CD4-positive, alpha-beta T cell treated with Interleukin-2 at 100 ng/mL for 4 hours (primary cell): ENCODE measurements at regions not wholly inside any gene's neighbourhood (a gene's known extent, or its start where the extent isn't known, plus 50 kb on each side); places are given as distances from the start of the nearest gene placed in this dataset.

Experiments
- DNase-seq: peaks from one replicate; pipeline ENCODE4 v3.0.0-alpha.2; 2020; ENCODE audit warnings: low spot score

DNA sequence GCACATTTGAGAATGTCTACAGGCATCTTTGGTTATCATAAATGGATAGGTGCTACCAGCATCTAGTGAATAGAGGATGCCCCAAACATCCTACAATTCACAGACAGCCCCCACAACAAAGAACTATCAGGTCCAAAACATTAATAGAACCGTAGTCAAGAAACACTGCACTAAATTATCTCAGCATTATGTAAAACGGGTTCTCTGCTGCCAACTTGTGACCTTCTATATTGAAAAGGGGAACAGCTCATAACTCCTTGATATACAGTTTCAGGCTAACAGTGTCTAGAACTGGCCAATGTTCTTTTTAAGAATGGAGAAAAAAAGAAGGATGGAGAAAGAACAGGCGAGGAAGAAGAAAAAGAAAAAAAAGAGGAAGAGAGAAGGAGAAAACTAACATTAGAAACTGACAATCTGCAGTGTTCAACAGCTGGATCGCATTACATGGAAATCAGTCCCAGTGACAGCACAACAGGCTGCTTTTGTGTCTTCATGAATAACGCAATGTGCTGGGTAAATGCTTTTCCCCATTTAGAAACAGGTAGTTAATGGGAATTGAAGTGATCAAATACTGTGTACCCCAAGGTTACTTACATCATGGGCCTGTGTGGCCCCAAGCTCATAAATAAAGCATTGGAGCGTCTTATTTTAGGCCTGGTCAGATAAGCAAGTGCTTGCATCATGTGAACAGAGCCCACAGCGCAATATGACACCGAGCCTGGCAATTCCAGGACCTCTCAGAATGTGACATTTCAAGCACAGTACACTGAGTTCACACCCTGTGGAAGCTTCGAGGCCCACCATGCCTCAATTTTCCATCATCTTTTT, 339.5 kb downstream of the DHX15 start:
- DNase-seq: no peak

DNA sequence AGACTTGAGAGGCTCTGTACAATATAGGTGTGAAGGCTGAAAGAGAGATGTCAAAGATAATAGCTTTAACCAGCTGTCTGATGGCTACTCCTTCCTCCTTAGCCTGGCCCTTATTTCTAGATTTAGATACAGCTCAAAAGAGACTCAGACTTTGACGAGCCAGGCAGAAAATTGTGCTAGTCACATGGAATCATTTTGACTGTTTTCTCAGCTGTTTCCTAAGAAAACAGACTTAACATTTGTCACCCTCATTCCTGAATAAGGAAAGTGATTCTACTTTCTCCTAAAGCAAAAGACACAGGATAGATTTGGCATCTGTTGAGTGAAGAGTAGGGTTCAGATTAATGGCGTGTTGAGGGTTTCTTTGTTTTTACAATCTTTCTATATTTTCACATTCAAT, 340.7 kb downstream of the DHX15 start:
- no peak for DNase-seq

DNA sequence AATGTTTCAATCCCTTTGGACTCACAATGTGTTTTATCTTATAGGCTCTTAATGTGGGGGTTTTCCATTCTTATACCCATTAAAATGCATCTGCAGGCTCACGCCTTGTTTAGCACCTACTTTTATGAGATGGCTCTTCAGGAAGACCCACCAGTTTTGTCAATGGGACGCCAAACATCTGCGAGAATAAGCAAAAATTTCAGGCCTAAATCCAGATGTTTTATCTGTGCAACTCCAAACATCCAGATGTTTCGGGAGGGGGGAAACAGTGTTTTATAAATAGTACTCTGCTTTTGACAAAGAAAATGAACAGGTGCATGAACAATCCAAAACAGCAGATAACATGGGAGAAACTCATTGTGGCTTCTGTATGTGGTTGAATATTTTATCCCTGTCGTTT, 342.8 kb downstream of the DHX15 start:
- DNase-seq: no peak

DNA sequence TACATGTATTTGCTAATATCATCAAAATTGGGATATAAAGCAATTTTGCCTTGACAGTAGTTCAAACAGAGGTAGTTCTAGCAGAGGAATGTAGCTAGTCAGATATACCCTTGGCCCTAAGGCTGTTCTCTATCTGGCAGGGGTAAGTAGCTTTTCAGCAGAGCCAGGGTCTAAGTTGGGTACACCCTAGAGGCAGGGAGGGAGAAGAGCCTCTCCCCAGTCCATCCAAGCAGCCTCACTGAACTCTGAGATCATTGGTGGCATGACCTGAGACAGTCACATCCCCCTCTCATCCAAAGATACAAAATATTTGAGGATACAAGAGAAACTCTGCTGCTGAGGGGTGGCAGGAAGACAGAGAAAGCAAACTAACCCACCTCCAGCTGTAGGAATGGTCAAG, 343.7 kb downstream of the DHX15 start:
- no peak for DNase-seq

DNA sequence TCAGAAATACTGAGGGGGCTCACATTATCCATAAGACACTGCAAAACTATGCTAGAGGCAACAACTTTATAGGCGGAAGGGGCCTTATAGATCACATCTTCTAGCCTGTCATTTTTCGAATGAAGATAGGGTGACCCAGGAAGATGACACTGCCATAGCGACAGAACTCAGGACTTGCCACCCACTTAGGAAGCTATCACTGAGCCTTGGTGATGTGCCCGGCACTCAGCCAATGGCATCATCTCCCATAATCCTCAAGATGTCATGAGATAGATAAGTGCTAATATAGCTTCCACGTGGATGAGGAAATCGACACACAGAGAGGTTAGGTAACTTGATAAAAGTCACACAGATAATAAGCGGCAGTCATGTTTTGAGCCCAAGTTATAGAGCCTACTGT, 346.6 kb downstream of the DHX15 start:
- no peak for DNase-seq

DNA sequence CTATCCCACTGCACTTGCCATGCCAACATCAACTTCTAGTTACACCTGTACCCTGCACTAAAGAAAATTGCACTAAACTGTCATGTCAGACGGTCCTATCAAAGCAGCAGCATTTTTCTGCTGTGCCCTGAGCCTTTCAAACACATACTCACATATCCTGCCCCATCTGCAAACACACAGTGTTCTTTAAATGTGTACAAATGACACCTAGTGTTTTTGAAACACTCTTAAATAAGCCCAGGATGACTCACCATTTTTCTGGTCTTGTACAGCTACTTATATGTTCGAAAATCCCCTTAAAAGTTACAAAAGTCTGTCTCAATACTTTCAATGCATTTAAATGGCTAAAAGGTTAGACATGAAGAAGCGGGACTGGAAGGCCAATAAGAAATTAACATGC, 346.7 kb upstream of the PPARGC1A start:
- DNase-seq: no peak

DNA sequence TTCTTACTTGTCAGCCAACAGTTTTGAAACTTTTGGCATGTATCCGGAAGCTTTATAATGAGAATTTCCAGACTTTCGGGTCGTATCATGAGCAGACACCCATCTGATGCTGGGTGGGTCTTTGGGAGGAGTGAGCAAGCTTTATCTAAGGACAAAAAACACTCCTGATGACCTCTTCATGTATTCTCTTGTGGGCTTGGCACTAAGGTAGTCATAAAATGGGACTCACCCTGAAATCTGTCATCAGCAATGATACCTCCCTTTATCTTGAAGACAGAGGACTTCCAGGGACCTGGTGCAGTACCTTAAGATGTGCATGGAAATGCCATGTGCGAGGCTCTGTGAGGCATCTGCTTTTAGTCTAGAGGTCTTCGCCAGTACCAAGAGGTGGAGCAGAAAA, 346.3 kb upstream of the PPARGC1A start:
- DNase-seq: no peak

GRCh38 chr4:24235618-24236017, 345.8 kb upstream of the PPARGC1A start:
- DNase-seq: no peak

- no peak for DNase-seq
Observed at GRCh38 chr4:24234288-24234848, 344.5 kb upstream of the PPARGC1A start.

DNA sequence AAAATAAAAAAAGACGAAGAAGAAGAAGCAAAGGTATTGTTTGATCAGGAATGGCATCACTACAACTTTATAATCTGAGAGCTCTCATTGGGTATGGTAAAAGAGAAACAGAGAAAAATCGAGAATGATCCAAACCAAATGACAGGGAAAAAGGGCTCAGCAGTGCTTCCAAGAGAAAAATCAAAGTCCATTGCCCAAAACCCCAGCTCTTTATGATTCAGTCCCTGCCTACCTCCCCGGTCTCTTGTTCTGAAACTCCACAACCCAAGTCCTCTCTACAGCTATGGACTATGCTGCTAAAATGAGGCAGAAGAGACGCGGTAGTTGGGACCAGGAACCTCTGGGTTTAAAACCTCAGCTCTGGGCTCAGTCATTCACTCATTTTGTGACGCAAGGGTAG, 341.1 kb upstream of the PPARGC1A start:
- DNase-seq: no peak

GRCh38 chr4:24229978-24230377, 340.1 kb upstream of the PPARGC1A start:
- DNase-seq: no peak

DNA sequence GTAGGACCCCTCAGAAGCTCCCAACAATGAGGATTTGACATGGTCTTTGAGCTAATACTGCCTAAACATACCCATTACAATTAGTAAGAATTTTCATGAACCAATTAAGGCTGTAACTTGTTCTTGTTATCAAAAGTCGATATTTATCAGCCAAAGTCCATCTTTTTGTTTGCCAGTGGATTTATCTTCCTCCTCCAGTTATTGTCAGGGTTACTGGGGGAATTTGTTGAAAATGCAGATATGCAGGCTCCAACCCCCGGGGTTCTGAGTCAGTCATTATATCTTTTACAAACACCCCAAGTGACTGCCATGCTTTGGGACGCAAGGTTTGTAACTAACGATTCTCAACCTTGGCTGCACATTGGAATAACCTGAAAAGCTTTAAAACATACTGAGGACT, 338.8 kb upstream of the PPARGC1A start:
- no peak for DNase-seq

DNA sequence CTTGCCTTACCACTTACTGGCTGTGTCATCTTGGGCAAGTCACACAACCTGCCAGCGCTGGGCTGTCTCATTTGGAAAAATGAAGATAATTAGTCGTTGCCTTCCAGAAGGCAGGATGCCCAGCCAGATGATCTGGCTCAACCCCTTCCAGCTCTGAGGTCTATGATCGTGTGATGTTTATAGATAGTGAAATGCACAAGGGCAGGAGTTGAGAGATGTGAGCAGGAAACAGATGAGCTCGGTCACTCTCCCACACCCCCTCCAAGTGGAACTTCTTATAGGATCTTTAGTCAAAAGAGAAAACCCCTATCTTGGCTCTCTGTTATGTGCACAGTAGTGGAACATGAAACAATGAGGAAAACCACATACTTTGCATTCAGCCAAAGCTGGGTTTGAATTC, 336.8 kb upstream of the PPARGC1A start:
- no peak for DNase-seq

- DNase-seq: no peak
Observed at GRCh38 chr4:24226023-24226422, 336.2 kb upstream of the PPARGC1A start.

DNA sequence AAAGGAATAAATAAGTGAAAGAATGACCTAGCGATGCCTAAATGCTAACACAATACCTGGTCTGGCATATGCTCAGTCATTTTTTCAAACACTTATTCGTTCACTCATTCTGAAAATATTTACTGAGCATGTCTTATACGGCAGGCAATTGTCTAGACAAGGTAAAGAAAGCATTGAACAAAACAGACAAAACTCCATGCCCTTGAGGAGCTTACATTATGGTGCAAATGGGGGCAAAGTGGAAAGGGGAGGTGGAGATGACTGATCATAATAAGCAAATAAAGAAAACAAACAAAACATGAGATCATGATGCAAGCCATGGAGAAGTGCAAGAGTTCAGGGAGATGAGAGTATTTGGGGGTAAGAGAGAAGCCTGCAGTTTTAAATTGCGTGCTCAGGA, 334.6 kb upstream of the PPARGC1A start:
- DNase-seq: no peak

DNA sequence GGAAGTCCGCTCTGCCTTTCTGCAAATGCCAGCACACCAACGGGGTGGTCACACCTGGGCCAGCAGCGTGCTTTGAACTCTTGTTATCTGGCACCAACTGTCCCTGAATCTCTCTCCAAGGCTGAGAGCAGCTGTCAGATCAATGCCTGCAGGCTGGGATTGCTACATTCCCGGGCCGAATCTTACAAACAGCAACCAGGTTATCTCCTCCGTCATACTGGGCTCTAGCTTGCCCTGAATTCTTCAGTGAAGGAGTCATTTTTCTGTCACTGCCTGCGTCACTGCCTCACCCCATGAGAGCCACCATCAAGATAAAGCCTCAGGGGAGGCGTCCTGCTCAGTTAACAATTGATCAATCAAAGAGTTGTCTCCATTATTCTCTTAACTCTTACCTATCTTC, 329.4 kb upstream of the PPARGC1A start:
- DNase-seq: no peak

DNA sequence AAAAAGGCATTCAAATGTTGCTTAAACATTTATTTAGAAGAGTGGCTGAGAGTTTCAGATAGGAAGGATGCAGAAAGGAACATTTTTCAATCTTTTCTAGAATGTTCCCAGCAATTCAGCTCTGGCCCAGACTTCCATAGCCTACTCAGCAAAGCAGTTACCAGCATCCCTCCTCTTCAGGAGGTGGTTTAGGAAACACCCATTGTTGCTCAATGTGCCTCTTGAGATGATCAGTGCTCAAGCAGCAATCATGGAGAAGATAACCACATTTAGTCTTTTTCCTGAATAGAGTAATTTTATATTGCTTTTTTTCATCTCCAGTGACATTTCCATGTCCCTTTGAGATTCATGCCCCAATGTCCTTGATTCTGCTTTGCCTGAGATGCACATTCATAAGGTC, 328.7 kb upstream of the PPARGC1A start:
- DNase-seq: no peak

DNA sequence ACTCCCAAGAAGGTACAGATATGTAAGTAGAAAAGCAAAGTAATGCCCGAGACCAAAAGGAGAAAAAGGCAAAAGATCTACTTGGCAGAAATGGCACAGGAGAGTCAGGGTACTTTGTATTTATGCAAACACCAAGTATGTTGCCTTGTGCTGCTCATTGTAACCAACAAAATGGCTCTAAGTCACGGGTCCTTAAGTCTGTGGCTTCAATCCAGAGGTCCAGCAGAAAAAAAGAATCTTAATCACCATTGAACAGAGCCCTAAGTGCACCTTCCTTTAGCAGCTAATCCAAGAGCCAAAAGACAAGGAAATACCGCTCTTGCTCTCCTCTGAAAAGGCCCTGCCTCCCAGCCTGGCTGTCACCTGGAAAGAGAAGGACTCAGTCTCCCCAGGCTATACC, 324.9 kb upstream of the PPARGC1A start:
- DNase-seq: no peak

- no peak for DNase-seq
Observed at GRCh38 chr4:24213961-24214360, 324.1 kb upstream of the PPARGC1A start.

GRCh38 chr4:24212642-24213041, 322.8 kb upstream of the PPARGC1A start:
- DNase-seq: no peak

DNA sequence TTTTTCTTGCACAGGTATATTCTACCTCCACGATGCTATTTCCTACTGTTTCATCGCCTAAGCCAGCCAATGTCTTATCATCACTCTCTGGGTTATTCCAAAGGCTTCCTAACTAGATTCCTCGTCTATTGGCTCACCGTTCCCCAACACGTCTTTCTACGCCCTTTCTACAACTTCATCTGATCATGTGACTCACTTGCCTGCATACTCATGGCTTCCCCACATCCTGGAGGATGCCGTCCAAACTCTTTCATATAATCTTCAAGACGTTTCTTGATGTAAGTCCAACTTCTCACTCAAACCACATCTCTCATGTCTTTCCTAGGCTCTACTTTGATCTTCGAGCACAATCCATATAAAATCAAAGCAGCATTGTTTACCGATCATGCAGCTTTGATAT, 322.0 kb upstream of the PPARGC1A start:
- no peak for DNase-seq

DNA sequence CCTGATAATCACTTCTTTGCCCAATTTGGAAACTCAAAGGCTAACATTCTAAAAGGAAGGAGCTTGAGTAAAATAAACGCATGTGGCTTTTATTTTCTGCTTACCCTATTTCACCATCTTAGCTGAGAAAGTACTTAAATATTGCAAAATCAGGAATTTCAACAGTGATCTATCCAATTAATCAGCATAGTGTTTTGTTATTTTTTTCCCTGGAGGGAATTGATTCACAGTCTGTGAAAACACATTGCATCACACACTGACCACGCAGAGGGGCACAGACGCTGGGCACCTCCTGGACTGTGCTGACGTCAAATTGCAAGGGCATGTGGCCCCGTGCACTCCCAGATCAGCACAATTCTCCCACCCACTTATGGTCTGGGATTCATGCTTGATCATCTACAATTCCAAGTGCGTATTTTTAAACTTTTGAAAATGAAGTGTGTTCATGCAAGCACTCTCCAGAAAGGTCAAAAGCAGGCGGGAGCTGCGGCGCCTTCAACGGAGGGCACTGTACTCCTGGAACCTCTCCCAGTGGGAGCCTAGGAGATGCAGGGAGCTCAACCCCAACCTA, 320.6 kb upstream of the PPARGC1A start:
- DNase-seq: no peak

DNA sequence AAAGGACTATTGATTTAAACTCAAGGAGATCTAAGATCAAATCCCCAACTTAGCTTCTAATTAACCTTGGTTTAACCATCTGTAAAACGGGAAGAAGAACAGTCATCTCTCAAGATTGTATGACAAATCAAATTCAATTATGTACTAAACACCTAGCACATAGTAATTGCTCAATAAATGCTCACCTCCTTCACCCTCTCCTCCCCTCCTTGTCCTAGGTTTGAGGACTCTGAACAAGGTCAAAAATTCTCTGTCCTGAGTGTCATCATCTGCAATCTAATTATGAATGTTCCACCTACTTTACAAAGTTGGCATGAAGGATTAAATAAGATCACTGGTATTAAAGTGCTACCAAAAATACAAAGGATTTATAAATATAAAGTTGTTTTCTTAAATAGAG, 320.1 kb upstream of the PPARGC1A start:
- no peak for DNase-seq

DNA sequence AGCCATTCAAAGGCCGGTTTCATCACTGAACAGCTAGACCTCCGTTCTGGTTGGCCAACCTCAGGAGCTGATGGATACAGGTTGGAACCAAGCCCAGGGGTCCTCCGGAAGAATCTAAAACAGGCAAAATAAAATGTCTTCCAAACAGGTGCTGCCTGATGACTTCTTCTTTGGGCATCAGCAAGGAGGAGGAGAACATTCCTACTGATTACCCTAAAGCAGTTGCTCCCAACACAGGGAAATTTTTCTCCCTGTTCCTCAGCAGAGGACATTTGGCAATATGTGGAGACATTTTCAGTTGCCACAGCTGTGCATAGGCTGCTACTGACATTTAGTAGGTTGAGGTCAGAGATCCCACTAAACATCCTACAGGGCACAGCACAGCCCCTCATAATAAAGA, 319.3 kb upstream of the PPARGC1A start:
- DNase-seq: no peak
